SK-N-SH (cell line): ENCODE measurements at regions not wholly inside any gene's neighbourhood (a gene's known extent, or its start where the extent isn't known, plus 50 kb on each side); places are given as distances from the start of the nearest gene placed in this dataset.
A peak's percentile ranks its signal among the peaks of the same experiment; 100 is the strongest.
"Not testable (repeated sequence)": the region's sequence is repeated elsewhere in the genome, so short reads cannot be mapped to it uniquely, and the experiment has no call there.

Experiments used
- CTCF ChIA-PET: fragments of 300-600, 350-600 bp; formaldehyde crosslinking; extraction: SDS; loops from one replicate; lab custom pipeline; 2021; lab: Yijun Ruan, JAX
- POLR2A ChIA-PET: fragments of 350-600 bp; sonication (Branson Sonifier 250); formaldehyde crosslinking; extraction: SDS; loops from one replicate; lab custom pipeline; 2020; ENCODE audit warnings: antibody characterized with exemption, inconsistent platforms; lab: Yijun Ruan, JAX
- DNase-seq: peaks from one replicate; pipeline ENCODE4 v3.0.0; 2012
- H2AFZ ChIP-seq: fragments of 200-600 bp; sonication (generic); 2 replicates; pipeline ENCODE4 v1.8.1; 2016; ENCODE audit warnings: antibody characterized with exemption, mild to moderate bottlenecking, low read depth
- H3F3A ChIP-seq: fragments of 200-600 bp; sonication (generic); replicated peaks from 2 replicates; pipeline ENCODE3; 2016; ENCODE audit warnings: antibody characterized with exemption, mild to moderate bottlenecking; ENCODE audit not compliant: insufficient read depth
- H3K27ac ChIP-seq, 2 experiments: fragments of 200-500 bp in 1 of 2; fragments of 200-600 bp in 1 of 2; sonication (Bioruptor generic) in 1 of 2; sonication (generic), shearing (Covaris generic) in 1 of 2; 2 replicates each; pipeline versions ENCODE4 v1.5.1 to v1.6.1; 2014 to 2016; ENCODE audit warnings: low read depth in 2 of 2, inconsistent platforms in 1 of 2, low read length in 1 of 2, mild to moderate bottlenecking in 1 of 2, mixed read lengths in 1 of 2
- H3K27me3 ChIP-seq: fragments of 200-600 bp; sonication (generic), shearing (Covaris generic); 2 replicates; pipeline ENCODE4 v1.6.1; 2016; ENCODE audit warnings: mixed run types; ENCODE audit not compliant: insufficient read depth
- H3K36me3 ChIP-seq, 2 experiments: fragments of 200-500 bp in 1 of 2; fragments of 200-600 bp in 1 of 2; sonication (Bioruptor generic) in 1 of 2; sonication (generic) in 1 of 2; replicated peaks in 1 of 2; 2 replicates each; pipeline versions ENCODE3 to v1.5.1; 2014 to 2016; ENCODE audit warnings: low read length in 1 of 2, mild to moderate bottlenecking in 1 of 2; ENCODE audit not compliant: insufficient read depth in 2 of 2, control insufficient read depth in 1 of 2
- H3K4me1 ChIP-seq, 2 experiments: fragments of 200-500 bp in 1 of 2; fragments of 200-600 bp in 1 of 2; sonication (Bioruptor generic) in 1 of 2; sonication (generic), shearing (Covaris generic) in 1 of 2; 2 replicates each; pipeline versions ENCODE4 v1.5.1 to v1.6.1; 2014 to 2016; ENCODE audit warnings: low read depth in 1 of 2, low read length in 1 of 2, mixed run types in 1 of 2; ENCODE audit not compliant: insufficient read depth in 2 of 2, control insufficient read depth in 1 of 2
- H3K4me2 ChIP-seq: fragments of 200-600 bp; sonication (generic), shearing (Covaris generic); 2 replicates; pipeline ENCODE4 v1.6.1; 2017; ENCODE audit warnings: mixed run types
- H3K4me3 ChIP-seq, 2 experiments: fragments of 200-500 bp in 1 of 2; fragments of 200-600 bp in 1 of 2; sonication (Bioruptor generic) in 1 of 2; sonication (generic), shearing (Covaris generic) in 1 of 2; 2 replicates each; pipeline versions ENCODE4 v1.5.1 to v1.8.1; 2014 to 2016; ENCODE audit warnings: low read depth in 2 of 2, inconsistent platforms in 1 of 2, low read length in 1 of 2, mild to moderate bottlenecking in 1 of 2, mixed read lengths in 1 of 2, moderate library complexity in 1 of 2
- H3K79me2 ChIP-seq: fragments of 200-600 bp; sonication (generic); 2 replicates; pipeline ENCODE4 v1.8.1; 2017; ENCODE audit warnings: mild to moderate bottlenecking; ENCODE audit not compliant: insufficient read depth
- H3K9ac ChIP-seq: fragments of 200-600 bp; sonication (generic); 2 replicates; pipeline ENCODE4 v1.6.1; 2017; ENCODE audit warnings: mixed run types
- H3K9me2 ChIP-seq: fragments of 200-600 bp; sonication (generic); 2 replicates; pipeline ENCODE4 v1.6.1; 2017; ENCODE audit warnings: mixed run types
- H3K9me3 ChIP-seq: fragments of 200-600 bp; sonication (generic); 2 replicates; pipeline ENCODE4 v1.6.1; 2017; ENCODE audit warnings: mixed run types, mild to moderate bottlenecking, moderate library complexity
- H4K20me1 ChIP-seq: fragments of 200-600 bp; sonication (generic); 2 replicates; pipeline ENCODE4 v1.6.1; 2017; ENCODE audit warnings: mild to moderate bottlenecking, mixed run types; ENCODE audit not compliant: insufficient read depth
- ELF1 ChIP-seq: IDR thresholded peaks from 2 replicates; pipeline ENCODE4 v1.4.0; 2012
- EP300 ChIP-seq, 2 experiments: IDR thresholded peaks; 2 replicates each; pipeline versions ENCODE4 v1.4.0 to v1.6.1; 2012; ENCODE audit warnings: borderline replicate concordance in 1 of 2, low read depth in 1 of 2, low read length in 1 of 2
- FOSL2 ChIP-seq: IDR thresholded peaks from 2 replicates; pipeline ENCODE4 v1.4.0; 2012; ENCODE audit warnings: low read depth, mild to moderate bottlenecking, moderate library complexity, borderline replicate concordance
- JUND ChIP-seq: IDR thresholded peaks from 2 replicates; pipeline ENCODE4 v1.4.0; 2012
- NFIC ChIP-seq: IDR thresholded peaks from 2 replicates; pipeline ENCODE4 v1.4.0; 2012; ENCODE audit warnings: borderline replicate concordance
- PBX3 ChIP-seq: IDR thresholded peaks from 2 replicates; pipeline ENCODE4; 2012
- RXRA ChIP-seq: IDR thresholded peaks from 2 replicates; pipeline ENCODE4 v1.4.0; 2012; ENCODE audit warnings: low read depth, mild to moderate bottlenecking, borderline replicate concordance
- TCF12 ChIP-seq: IDR thresholded peaks from 2 replicates; pipeline ENCODE4 v1.4.0; 2012
- TEAD4 ChIP-seq: IDR thresholded peaks from 2 replicates; pipeline ENCODE4 v1.4.0; 2012; ENCODE audit warnings: mild to moderate bottlenecking, borderline replicate concordance; ENCODE audit not compliant: insufficient read depth
- WGBS: methylation state at CpG from one replicate; pipeline ENCODE4 v1.1.6; 2017; ENCODE audit warnings: low lambda C conversion rate; 5-methylcytosine and 5-hydroxymethylcytosine counted together

GRCh38 chr1:145553795-145554194 is 54.0 kb upstream of the GPR89A start:
- H3K27me3 ChIP-seq, H3K4me1 ChIP-seq, H3K27ac ChIP-seq, H3K79me2 ChIP-seq, H2AFZ ChIP-seq, H4K20me1 ChIP-seq, H3K9me3 ChIP-seq, H3K9me2 ChIP-seq, H3F3A ChIP-seq, DNase-seq, H3K4me2 ChIP-seq, CTCF ChIA-PET, H3K9ac ChIP-seq, H3K4me3 ChIP-seq, POLR2A ChIA-PET, H3K36me3 ChIP-seq: not testable (repeated sequence)

GRCh38 chr1:145545055-145545454 is 62.7 kb upstream of the GPR89A start:
- H3K9me2 ChIP-seq: no peaks in the 10 kb centered on the region
- peaks cover 19% of the 10 kb centered on the region for H3F3A ChIP-seq
- POLR2A ChIA-PET: no interaction called here
- no peak for DNase-seq
- WGBS: 45% methylated on average over 2 of the region's 2 CpGs
- TF ChIP-seq JUND (0 out of 2 replicates have a peak, but pooled peaks have one; percentile 28), ELF1 (no peak), TEAD4 (0 out of 2 replicates have a peak, but pooled peaks have one; percentile 24), FOSL2 (no peak), EP300 (IDR thresholded peaks at IDR 0.05; ENCODE audit: borderline replicate concordance in 1 of 2, low read depth in 1 of 2, low read length in 1 of 2) (0 out of 4 replicates have a peak, but pooled peaks have one; percentile 14 to 18), PBX3 (peak; percentile 64), NFIC (no peak), TCF12 (peak; percentile 72), RXRA (no peak)
- no peaks in the 10 kb centered on the region for H4K20me1 ChIP-seq
- no peak overlapping the region for H3K9ac ChIP-seq
- H3K27me3 ChIP-seq: no peaks in the 10 kb centered on the region
- CTCF ChIA-PET: no interaction called here
- no peaks in the 10 kb centered on the region for H3K9me3 ChIP-seq
- H2AFZ ChIP-seq: peak overlapping the region; percentile 76; the same call in 1 of the 2 replicates
- H3K4me2 ChIP-seq: peak overlapping the region; percentile 47; the same call in 1 of the 2 replicates
- no peaks in the 10 kb centered on the region for H3K79me2 ChIP-seq
- H3K36me3 ChIP-seq: no peaks in the 10 kb centered on the region
- H3K4me3 ChIP-seq: no peak overlapping the region
- H3K4me1 ChIP-seq: peaks cover 0 to 16% of the 10 kb centered on the region in 2 experiments; a peak in 2 of 4 replicates
- peak overlapping the region; percentile 11 to 48; a peak in 2 of 4 replicates for H3K27ac ChIP-seq

- not testable (repeated sequence) for H3K9me3 ChIP-seq
Observed at GRCh38 chr1:145541685-145542084, 66.1 kb upstream of the GPR89A start.

More at GRCh38 chr1:145541685-145542084, 66.1 kb upstream of the GPR89A start:
- peak overlapping the region; percentile 73 to 77; a peak in 3 of 4 replicates for H3K27ac ChIP-seq
- peaks cover 0 to 24% of the 10 kb centered on the region in 2 experiments; a peak in 2 of 4 replicates for H3K4me1 ChIP-seq
- H3K27me3 ChIP-seq, H4K20me1 ChIP-seq, H3K9me2 ChIP-seq, H3K36me3 ChIP-seq, H3K79me2 ChIP-seq, CTCF ChIA-PET, DNase-seq, POLR2A ChIA-PET: not testable (repeated sequence)
- peak overlapping the region; percentile 81; the same call in 1 of the 2 replicates for H2AFZ ChIP-seq
- H3K9ac ChIP-seq: peak overlapping the region; percentile 28; the same call in 1 of the 2 replicates
- peak overlapping the region in 1 of 2 experiments; percentile 43; a peak in 2 of 4 replicates for H3K4me3 ChIP-seq
- 11% methylated on average over 4 of the region's 6 CpGs for WGBS
- H3K4me2 ChIP-seq: peak overlapping the region; percentile 52
- peaks cover 19% of the 10 kb centered on the region for H3F3A ChIP-seq
- TF ChIP-seq JUND (peak; percentile 26; the same call in 1 of the 2 replicates), TCF12 (peak; percentile 45; the same call in 1 of the 2 replicates), PBX3 (peak; percentile 74)
